Duodenal mucosa (tissue), 2 donors: ENCODE measurements at regions not wholly inside any gene's neighbourhood (a gene's known extent, or its start where the extent isn't known, plus 50 kb on each side); places are given as distances from the start of the nearest gene placed in this dataset.

Source experiments
- H3K27ac ChIP-seq: one replicate; pipeline ENCODE4 v1.7.0; 2013; ENCODE audit warnings: low read depth, low read length
- H3K27me3 ChIP-seq, 2 donors: one replicate each; pipeline ENCODE4 v1.7.0; 2013; ENCODE audit warnings: low read length in 2 of 2, control low read depth in 1 of 2; ENCODE audit not compliant: insufficient read depth in 2 of 2, control insufficient read depth in 1 of 2
- H3K36me3 ChIP-seq, 2 donors: one replicate each; pipeline ENCODE4 v1.7.0; 2013; ENCODE audit warnings: low read length in 2 of 2, control low read depth in 1 of 2; ENCODE audit not compliant: insufficient read depth in 2 of 2, control insufficient read depth in 1 of 2
- H3K4me1 ChIP-seq, 2 donors: one replicate each; pipeline ENCODE4 v1.7.0; 2013; ENCODE audit warnings: low read length in 2 of 2, control low read depth in 1 of 2; ENCODE audit not compliant: insufficient read depth in 2 of 2, control insufficient read depth in 1 of 2
- H3K4me3 ChIP-seq, 2 donors: one replicate each; pipeline ENCODE4 v1.7.0; 2013; ENCODE audit warnings: low read length in 2 of 2, low read depth in 1 of 2
- H3K9ac ChIP-seq, 2 donors: one replicate each; pipeline ENCODE4 v1.7.0; 2013; ENCODE audit warnings: low read length in 2 of 2, low read depth in 1 of 2
- H3K9me3 ChIP-seq, 2 donors: one replicate each; pipeline ENCODE4 v1.7.0; 2013; ENCODE audit warnings: low read length in 2 of 2, control low read depth in 1 of 2; ENCODE audit not compliant: control insufficient read depth in 1 of 2

GRCh38 chr10:6657669-6658068 is 77.6 kb upstream of the PRKCQ start:
- Histone ChIP-seq H3K27ac (no peak overlapping the region), H3K36me3 (no peaks in the 10 kb centered on the region), H3K4me1 (no peaks in the 10 kb centered on the region), H3K9me3 (no peaks in the 10 kb centered on the region), H3K9ac (no peak overlapping the region), H3K27me3 (no peaks in the 10 kb centered on the region), H3K4me3 (no peak overlapping the region)

GRCh38 chr10:6657196-6657595 is 77.1 kb upstream of the PRKCQ start:
- Histone ChIP-seq H3K36me3 (no peaks in the 10 kb centered on the region), H3K27ac (no peak overlapping the region), H3K4me1 (no peaks in the 10 kb centered on the region), H3K4me3 (no peak overlapping the region), H3K9me3 (no peaks in the 10 kb centered on the region), H3K9ac (no peak overlapping the region), H3K27me3 (no peaks in the 10 kb centered on the region)

- Histone ChIP-seq H3K27ac (no peak overlapping the region), H3K27me3 (no peaks in the 10 kb centered on the region), H3K4me3 (no peak overlapping the region), H3K9me3 (no peaks in the 10 kb centered on the region), H3K36me3 (no peaks in the 10 kb centered on the region), H3K9ac (no peak overlapping the region), H3K4me1 (no peaks in the 10 kb centered on the region)
These were observed 74.5 kb upstream of the PRKCQ start for GRCh38 chr10:6654571-6654970.

GRCh38 chr10:6650586-6650985 is 70.5 kb upstream of the PRKCQ start:
- Histone ChIP-seq H3K9me3 (no peaks in the 10 kb centered on the region), H3K4me3 (no peak overlapping the region), H3K9ac (no peak overlapping the region), H3K27ac (no peak overlapping the region), H3K27me3 (peaks cover 0 to 3% of the 10 kb centered on the region in 2 donors), H3K4me1 (no peaks in the 10 kb centered on the region), H3K36me3 (no peaks in the 10 kb centered on the region)

- Histone ChIP-seq H3K9ac (no peak overlapping the region), H3K27me3 (peaks cover 0 to 3% of the 10 kb centered on the region in 2 donors)
These were observed 69.8 kb upstream of the PRKCQ start for GRCh38 chr10:6649903-6650302.

GRCh38 chr10:6648894-6649720 is 69.0 kb upstream of the PRKCQ start:
- Histone ChIP-seq H3K27me3 (peaks cover 0 to 3% of the 10 kb centered on the region in 2 donors), H3K9ac (no peak overlapping the region), H3K9me3 (no peaks in the 10 kb centered on the region), H3K36me3 (no peaks in the 10 kb centered on the region), H3K27ac (no peak overlapping the region), H3K4me1 (no peaks in the 10 kb centered on the region), H3K4me3 (no peak overlapping the region)

More at GRCh38 chr10:6649903-6650302, 69.8 kb upstream of the PRKCQ start:
- Histone ChIP-seq H3K4me1 (no peaks in the 10 kb centered on the region), H3K27ac (no peak overlapping the region), H3K4me3 (no peak overlapping the region), H3K36me3 (no peaks in the 10 kb centered on the region), H3K9me3 (no peaks in the 10 kb centered on the region)

GRCh38 chr10:6647811-6648526 is 67.9 kb upstream of the PRKCQ start:
- Histone ChIP-seq H3K9ac (no peak overlapping the region), H3K27ac (no peak overlapping the region), H3K27me3 (peaks cover 0 to 3% of the 10 kb centered on the region in 2 donors), H3K36me3 (no peaks in the 10 kb centered on the region), H3K4me3 (no peak overlapping the region), H3K4me1 (no peaks in the 10 kb centered on the region), H3K9me3 (no peaks in the 10 kb centered on the region)

- no peaks in the 10 kb centered on the region for H3K36me3 ChIP-seq
- no peak overlapping the region for H3K27ac ChIP-seq
- no peaks in the 10 kb centered on the region for H3K4me1 ChIP-seq
- H3K9ac ChIP-seq = no peak overlapping the region
- no peaks in the 10 kb centered on the region for H3K27me3 ChIP-seq
- H3K9me3 ChIP-seq = no peaks in the 10 kb centered on the region
- H3K4me3 ChIP-seq = no peak overlapping the region
These were observed 63.9 kb upstream of the PRKCQ start for GRCh38 chr10:6643962-6644361.

GRCh38 chr10:6642876-6643275 is 62.8 kb upstream of the PRKCQ start:
- Histone ChIP-seq H3K9me3 (no peaks in the 10 kb centered on the region), H3K9ac (no peak overlapping the region), H3K4me1 (no peaks in the 10 kb centered on the region), H3K27ac (no peak overlapping the region), H3K36me3 (no peaks in the 10 kb centered on the region), H3K27me3 (no peaks in the 10 kb centered on the region), H3K4me3 (no peak overlapping the region)

GRCh38 chr10:6640433-6641040 is 60.5 kb upstream of the PRKCQ start:
- H3K4me3 ChIP-seq = no peak overlapping the region
- H3K27me3 ChIP-seq = no peaks in the 10 kb centered on the region
- H3K9me3 ChIP-seq = no peaks in the 10 kb centered on the region
- no peak overlapping the region for H3K27ac ChIP-seq
- no peak overlapping the region for H3K9ac ChIP-seq
- H3K4me1 ChIP-seq = no peaks in the 10 kb centered on the region
- H3K36me3 ChIP-seq = no peaks in the 10 kb centered on the region
